ENCODE measurements at regions not wholly inside any gene's neighbourhood (a gene's known extent, or its start where the extent isn't known, plus 50 kb on each side); places are given as distances from the start of the nearest gene placed in this dataset.
A peak's percentile ranks its signal among the peaks of the same experiment; 100 is the strongest.

- DNase-seq (ENCODE audit: low read depth in 2 of 2), result no peak
Observed at GRCh38 chr3:41037651-41038334, 161.5 kb upstream of the CTNNB1 start.

- DNase-seq (ENCODE audit: low read depth in 2 of 2), result no peak
Observed at GRCh38 chr3:41040256-41040655, 159.0 kb upstream of the CTNNB1 start.

- DNase-seq (ENCODE audit: low read depth in 2 of 2), result no peak
Observed at GRCh38 chr3:41041462-41041861, 157.8 kb upstream of the CTNNB1 start.

GRCh38 chr3:41041899-41042298 lies 157.4 kb upstream of the CTNNB1 start:
- DNase-seq (ENCODE audit: low read depth in 2 of 2), result no peak

- DNase-seq (ENCODE audit: low read depth in 2 of 2), result no peak
Observed at GRCh38 chr3:41044523-41044922, 154.8 kb upstream of the CTNNB1 start.

- no peak for DNase-seq (ENCODE audit: low read depth in 2 of 2)
Observed at GRCh38 chr3:41045491-41045890, 153.8 kb upstream of the CTNNB1 start.

- no peak for DNase-seq (ENCODE audit: low read depth in 2 of 2)
Observed at GRCh38 chr3:41050144-41050543, 149.2 kb upstream of the CTNNB1 start.

- DNase-seq (ENCODE audit: low read depth in 2 of 2), result peak; percentile 33 to 34
Observed at GRCh38 chr3:41053220-41053619, 146.1 kb upstream of the CTNNB1 start.

- DNase-seq (ENCODE audit: low read depth in 2 of 2), result no peak
Observed at GRCh38 chr3:41060106-41060505, 139.2 kb upstream of the CTNNB1 start.

- DNase-seq (ENCODE audit: low read depth in 2 of 2), result no peak
Observed at GRCh38 chr3:41064070-41064469, 135.2 kb upstream of the CTNNB1 start.

GRCh38 chr3:41064526-41064925 lies 134.8 kb upstream of the CTNNB1 start:
- DNase-seq (ENCODE audit: low read depth in 2 of 2), result no peak

GRCh38 chr3:41065340-41065739 lies 134.0 kb upstream of the CTNNB1 start:
- DNase-seq (ENCODE audit: low read depth in 2 of 2), result no peak

GRCh38 chr3:41073190-41073589 lies 126.1 kb upstream of the CTNNB1 start:
- DNase-seq (ENCODE audit: low read depth in 2 of 2), result no peak

GRCh38 chr3:41075975-41076374 lies 123.3 kb upstream of the CTNNB1 start:
- DNase-seq (ENCODE audit: low read depth in 2 of 2), result no peak

GRCh38 chr3:41076399-41076798 lies 122.9 kb upstream of the CTNNB1 start:
- DNase-seq (ENCODE audit: low read depth in 2 of 2), result no peak

GRCh38 chr3:41080141-41080540 lies 119.2 kb upstream of the CTNNB1 start:
- no peak for DNase-seq (ENCODE audit: low read depth in 2 of 2)

- no peak for DNase-seq (ENCODE audit: low read depth in 2 of 2)
Observed at GRCh38 chr3:41088882-41089281, 110.4 kb upstream of the CTNNB1 start.

GRCh38 chr3:41089566-41089965 lies 109.7 kb upstream of the CTNNB1 start:
- DNase-seq (ENCODE audit: low read depth in 2 of 2), result no peak

- DNase-seq (ENCODE audit: low read depth in 2 of 2), result no peak
Observed at GRCh38 chr3:41092844-41093243, 106.5 kb upstream of the CTNNB1 start.

GRCh38 chr3:41093476-41093875 lies 105.8 kb upstream of the CTNNB1 start:
- no peak for DNase-seq (ENCODE audit: low read depth in 2 of 2)

GRCh38 chr3:41094351-41094750 lies 105.0 kb upstream of the CTNNB1 start:
- DNase-seq (ENCODE audit: low read depth in 2 of 2), result no peak

- DNase-seq (ENCODE audit: low read depth in 2 of 2), result no peak
Observed at GRCh38 chr3:41095702-41096101, 103.6 kb upstream of the CTNNB1 start.

GRCh38 chr3:41097896-41098496 lies 101.3 kb upstream of the CTNNB1 start:
- no peak for DNase-seq (ENCODE audit: low read depth in 2 of 2)

- DNase-seq (ENCODE audit: low read depth in 2 of 2), result no peak
Observed at GRCh38 chr3:41101231-41101630, 98.1 kb upstream of the CTNNB1 start.

Data from stimulated activated CD4-positive, alpha-beta T cell treated with anti-CD3 and anti-CD28 coated beads, Interleukin-15, amount 100 ng/mL, for 48 hours (primary cell).